Esophagus squamous epithelium (tissue), 4 donors: ENCODE measurements at regions not wholly inside any gene's neighbourhood (a gene's known extent, or its start where the extent isn't known, plus 50 kb on each side); places are given as distances from the start of the nearest gene placed in this dataset.

Experiments used
- CTCF ChIP-seq, 6 experiments: fragments of 450-650 bp in 4 of 6; fragments of 200-600 bp in 2 of 6; sonication (generic) in 2 of 6; IDR thresholded peaks; one replicate each; pipeline ENCODE4 v1.5.1; 2016 to 2019; ENCODE audit warnings: antibody characterized with exemption in 6 of 6, mild to moderate bottlenecking in 4 of 6, moderate library complexity in 4 of 6
- POLR2A ChIP-seq, 4 donors: fragments of 450-650 bp; IDR thresholded peaks; one replicate each; pipeline ENCODE4 v1.6.1; 2017; ENCODE audit warnings: antibody characterized with exemption in 4 of 4, mild to moderate bottlenecking in 4 of 4, moderate library complexity in 3 of 4

- TF ChIP-seq CTCF (IDR thresholded peaks at IDR 0.05) (no peak), POLR2A (IDR thresholded peaks at IDR 0.05) (no peak)
Measured at GRCh38 chr5:162444129-162444762, 376.7 kb downstream of the GABRG2 start.
